Small intestine (tissue), 7 donors: ENCODE measurements at regions not wholly inside any gene's neighbourhood (a gene's known extent, or its start where the extent isn't known, plus 50 kb on each side); places are given as distances from the start of the nearest gene placed in this dataset.

Experiments used
- DNase-seq, 2 donors: peaks; one replicate each; pipeline versions ENCODE4 v3.0.0 to v3.0.0-alpha.2; 2013
- FAIRE-seq: peaks from 2 replicates; lab custom pipeline; 2012; peaks lifted over from hg19 to GRCh38; lab: Jason Lieb, UNC
- H3K27ac ChIP-seq, 3 donors: one replicate each; pipeline ENCODE4 v1.5.1; 2013; ENCODE audit warnings: low read length in 2 of 3, mild to moderate bottlenecking in 2 of 3, control low read depth in 1 of 3, inconsistent platforms in 1 of 3, low read depth in 1 of 3, moderate library complexity in 1 of 3
- H3K27me3 ChIP-seq, 3 donors: one replicate each; pipeline ENCODE4 v1.6.1; 2013; ENCODE audit warnings: low read length in 3 of 3, inconsistent platforms in 1 of 3; ENCODE audit not compliant: control insufficient read depth in 3 of 3, insufficient read depth in 3 of 3
- H3K36me3 ChIP-seq, 3 donors: one replicate each; pipeline ENCODE4 v1.6.1; 2013; ENCODE audit warnings: low read length in 3 of 3, inconsistent platforms in 1 of 3, low read depth in 1 of 3, mild to moderate bottlenecking in 1 of 3, moderate library complexity in 1 of 3; ENCODE audit not compliant: control insufficient read depth in 3 of 3, insufficient read depth in 2 of 3
- H3K4me1 ChIP-seq, 3 donors: one replicate each; pipeline ENCODE4 v1.6.1; 2013; ENCODE audit warnings: low read length in 2 of 3, inconsistent platforms in 1 of 3, low read depth in 1 of 3, mild to moderate bottlenecking in 1 of 3, moderate library complexity in 1 of 3; ENCODE audit not compliant: control insufficient read depth in 3 of 3, insufficient read depth in 2 of 3
- H3K4me3 ChIP-seq, 3 donors: one replicate each; pipeline ENCODE4 v1.5.1; 2013; ENCODE audit warnings: low read length in 3 of 3, control low read depth in 1 of 3, inconsistent platforms in 1 of 3, low read depth in 1 of 3, mild to moderate bottlenecking in 1 of 3, moderate library complexity in 1 of 3
- H3K9me3 ChIP-seq, 2 donors: one replicate each; pipeline ENCODE4 v1.6.1; 2013; ENCODE audit warnings: low read depth in 1 of 2, low read length in 1 of 2; ENCODE audit not compliant: control insufficient read depth in 2 of 2, insufficient read depth in 1 of 2
- WGBS, 3 donors: extraction: QIAGEN DNeasy Blood & Tissue Kit; methylation state at CpG; one replicate each; pipeline ENCODE4 v1.1.7; 2013; 5-methylcytosine and 5-hydroxymethylcytosine counted together
- donor health status: healthy with polysubstance abuse.
- donor health status: control.
- donor health status: control.
- donor health status: Bipolar disorder and iron deficiency.
- donor health status: healthy.

DNA sequence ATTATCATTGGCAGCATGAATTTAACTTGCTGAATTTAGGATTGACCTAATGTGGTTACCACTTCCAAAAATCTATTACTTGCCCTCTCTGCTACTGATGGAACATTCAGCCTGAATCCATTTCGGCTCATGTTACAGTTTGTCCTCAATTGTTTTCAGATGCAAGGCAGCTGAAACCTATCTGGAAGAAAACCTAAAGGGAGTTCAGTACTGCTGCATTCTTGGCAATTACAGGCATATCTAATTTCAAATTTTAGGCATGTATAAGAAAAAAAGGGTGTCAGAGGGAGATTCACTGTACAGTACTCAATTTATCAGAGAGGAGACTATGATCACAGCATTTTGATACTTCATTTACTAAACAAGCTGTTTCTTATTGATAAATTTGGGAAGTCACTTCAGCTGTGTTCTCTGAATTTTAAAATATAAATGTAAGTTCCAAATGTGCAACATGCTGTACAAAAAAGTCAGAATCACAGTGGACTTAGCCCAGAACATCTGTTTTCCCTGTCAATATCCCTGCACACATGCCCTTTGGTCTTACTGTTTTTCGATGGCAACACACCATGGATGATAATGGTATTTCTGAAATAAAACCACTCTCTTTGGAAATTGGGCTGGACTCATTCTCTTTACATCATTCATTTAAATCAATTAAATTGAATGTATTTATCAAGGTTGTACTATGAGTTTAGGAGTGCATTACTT is 651.6 kb upstream of the ADGRL4 start:
- H3K27me3 ChIP-seq, result no peaks in the 10 kb centered on the region
- H3K9me3 ChIP-seq, result no peaks in the 10 kb centered on the region
- FAIRE-seq (no peak), DNase-seq (no peak)
- H3K27ac ChIP-seq, result no peak overlapping the region
- no peaks in the 10 kb centered on the region for H3K36me3 ChIP-seq
- 39 to 52% (median 43%) methylated on average over 2 of the region's 2 CpGs for WGBS, 3 donors
- H3K4me3 ChIP-seq, result no peak overlapping the region
- no peaks in the 10 kb centered on the region for H3K4me1 ChIP-seq

DNA sequence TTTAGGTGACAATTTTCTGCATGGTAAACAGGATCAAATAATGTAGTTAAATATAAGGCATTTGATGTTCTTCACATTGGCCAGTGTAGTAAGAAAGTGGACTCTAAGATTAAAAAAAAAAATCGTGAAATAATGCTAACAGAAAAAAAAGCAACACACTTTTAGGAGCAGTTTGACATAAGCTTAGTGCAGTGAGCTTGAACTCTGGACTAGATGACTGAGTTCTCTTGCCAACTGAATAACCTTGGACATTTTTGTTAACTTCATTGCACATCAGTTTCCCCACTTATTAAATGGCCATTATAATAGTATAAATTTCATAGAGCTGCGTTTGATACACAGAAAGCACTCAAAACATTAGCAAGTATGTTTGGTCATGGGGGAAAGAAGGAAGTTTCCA is 649.3 kb upstream of the ADGRL4 start:
- DNase-seq, result no peak
- no peak for FAIRE-seq
- Histone ChIP-seq H3K4me3 (no peak overlapping the region), H3K36me3 (no peaks in the 10 kb centered on the region), H3K9me3 (no peaks in the 10 kb centered on the region), H3K27ac (no peak overlapping the region), H3K4me1 (no peaks in the 10 kb centered on the region), H3K27me3 (no peaks in the 10 kb centered on the region)
- 48 to 73% (median 56%) methylated on average over 2 of the region's 2 CpGs for WGBS, 3 donors

DNA sequence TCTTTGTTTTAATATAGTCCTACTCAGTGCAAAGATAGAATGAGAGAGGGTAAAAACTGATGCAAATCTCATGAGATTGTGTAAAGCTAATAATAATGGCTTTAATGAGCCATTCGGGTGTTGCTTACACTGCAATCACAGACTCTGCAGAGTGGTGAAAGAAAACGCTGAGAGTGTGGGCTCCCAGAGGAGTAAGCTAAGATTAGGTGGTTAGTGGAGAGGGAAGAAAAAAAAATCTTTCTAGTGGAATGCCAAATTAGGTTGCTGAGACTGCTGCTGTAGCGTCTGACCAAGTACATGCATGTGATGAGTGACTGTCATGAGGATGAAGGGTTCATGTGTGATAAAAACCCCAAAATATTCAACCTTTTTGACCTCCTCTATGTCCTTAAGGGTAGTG is 645.9 kb upstream of the ADGRL4 start:
- Histone ChIP-seq H3K4me1 (no peaks in the 10 kb centered on the region), H3K36me3 (no peaks in the 10 kb centered on the region), H3K9me3 (no peaks in the 10 kb centered on the region), H3K27ac (no peak overlapping the region), H3K4me3 (no peak overlapping the region), H3K27me3 (no peaks in the 10 kb centered on the region)
- DNase-seq (no peak), FAIRE-seq (no peak)
- 47 to 60% (median 51%) methylated on average over 3 of the region's 3 CpGs for WGBS, 3 donors

DNA sequence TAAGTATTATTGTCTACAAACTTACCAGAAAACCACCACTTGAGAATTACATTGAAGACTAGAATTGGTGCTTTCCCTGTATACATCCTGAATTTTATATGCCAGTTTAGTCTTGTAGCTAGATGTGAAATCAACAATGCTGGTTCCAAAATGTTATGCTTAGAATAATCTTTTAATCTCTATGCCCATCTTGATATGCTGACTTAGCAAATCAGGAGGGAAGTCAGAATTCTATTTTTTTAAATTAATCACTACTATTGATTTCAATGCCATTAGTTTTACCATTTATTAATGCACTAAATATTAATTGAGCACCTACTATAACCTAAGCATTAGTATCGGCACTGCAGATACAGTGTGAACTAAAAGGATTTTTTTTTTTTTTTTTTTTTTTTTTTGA is 641.6 kb upstream of the ADGRL4 start:
- Histone ChIP-seq H3K4me3 (no peak overlapping the region), H3K4me1 (no peaks in the 10 kb centered on the region), H3K27me3 (no peaks in the 10 kb centered on the region), H3K27ac (no peak overlapping the region), H3K9me3 (no peaks in the 10 kb centered on the region), H3K36me3 (no peaks in the 10 kb centered on the region)
- 88 to 93% (median 92%) methylated on average over 1 of the region's 1 CpG for WGBS, 3 donors
- DNase-seq (no peak), FAIRE-seq (no peak)

DNA sequence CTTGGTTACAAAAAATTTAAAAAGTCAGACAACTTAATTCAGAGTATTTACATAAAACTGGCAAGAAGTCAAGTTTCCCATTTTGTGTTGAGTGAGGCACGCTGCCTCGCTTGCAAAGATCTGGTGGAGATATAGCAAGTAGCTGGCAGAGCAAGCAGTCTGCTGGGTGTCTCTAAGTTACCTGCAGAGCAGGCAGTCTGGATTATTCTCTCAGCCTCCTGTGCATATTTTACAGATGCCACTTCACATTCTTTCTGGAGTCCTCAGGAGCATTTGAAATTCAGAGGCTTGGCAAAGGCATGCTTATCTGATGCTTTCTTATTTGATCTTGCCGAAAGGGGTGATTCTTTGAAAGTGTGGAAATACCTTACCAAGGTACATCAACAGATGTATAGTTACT is 640.4 kb upstream of the ADGRL4 start:
- no peaks in the 10 kb centered on the region for H3K27me3 ChIP-seq
- WGBS, 3 donors, result 56 to 65% (median 56%) methylated on average over 3 of the region's 3 CpGs
- DNase-seq (no peak), FAIRE-seq (no peak)
- no peak overlapping the region for H3K4me3 ChIP-seq
- no peaks in the 10 kb centered on the region for H3K36me3 ChIP-seq
- H3K9me3 ChIP-seq, result no peaks in the 10 kb centered on the region
- no peaks in the 10 kb centered on the region for H3K4me1 ChIP-seq
- no peak overlapping the region for H3K27ac ChIP-seq

DNA sequence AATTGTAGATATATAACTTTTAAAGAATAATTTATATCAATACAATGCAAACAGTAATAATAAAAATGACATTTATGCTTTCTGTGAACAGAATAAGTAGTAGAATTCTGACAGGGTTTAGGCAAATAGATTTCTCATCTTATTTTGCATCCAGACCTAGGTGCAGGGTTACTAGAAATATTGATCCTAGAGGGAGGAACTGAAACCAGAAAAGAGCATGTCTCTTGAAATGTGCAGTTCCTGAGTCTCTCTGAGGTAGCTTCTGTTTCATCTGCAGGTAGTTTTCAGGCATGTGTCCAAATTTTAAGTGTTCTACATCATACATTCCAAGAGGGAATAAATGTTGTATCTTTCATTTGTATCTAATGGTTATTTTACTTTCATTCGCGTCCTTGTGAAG is 631.9 kb upstream of the ADGRL4 start:
- Histone ChIP-seq H3K36me3 (no peaks in the 10 kb centered on the region), H3K27ac (no peak overlapping the region), H3K9me3 (no peaks in the 10 kb centered on the region), H3K4me3 (no peak overlapping the region), H3K4me1 (no peaks in the 10 kb centered on the region), H3K27me3 (no peaks in the 10 kb centered on the region)
- no peak for DNase-seq
- no peak for FAIRE-seq
- 79 to 92% (median 83%) methylated on average over 2 of the region's 2 CpGs for WGBS, 3 donors

DNA sequence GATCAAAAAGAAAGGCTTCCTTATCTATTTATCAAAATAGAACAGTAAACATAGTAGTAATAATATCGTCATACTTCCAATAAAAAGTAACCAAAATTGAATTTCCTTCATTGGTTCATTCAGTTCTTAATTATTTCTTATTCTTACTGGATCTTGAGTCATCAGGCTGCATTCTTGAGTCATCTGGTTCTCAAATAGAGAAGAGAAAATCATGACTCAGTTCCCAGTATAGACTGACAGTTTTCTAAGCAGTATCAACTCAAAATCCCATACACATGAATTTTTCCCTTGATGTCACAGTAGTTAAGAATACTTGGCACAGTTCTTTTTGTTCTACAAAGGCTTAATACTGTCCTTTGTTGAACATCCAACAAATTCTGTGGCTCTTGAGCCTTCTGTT is 626.9 kb upstream of the ADGRL4 start:
- Histone ChIP-seq H3K27me3 (no peaks in the 10 kb centered on the region), H3K4me1 (no peaks in the 10 kb centered on the region), H3K4me3 (no peak overlapping the region), H3K36me3 (no peaks in the 10 kb centered on the region), H3K9me3 (no peaks in the 10 kb centered on the region), H3K27ac (no peak overlapping the region)
- no peak for DNase-seq
- 62 to 87% (median 75%) methylated on average over 1 of the region's 1 CpG for WGBS, 3 donors
- no peak for FAIRE-seq

DNA sequence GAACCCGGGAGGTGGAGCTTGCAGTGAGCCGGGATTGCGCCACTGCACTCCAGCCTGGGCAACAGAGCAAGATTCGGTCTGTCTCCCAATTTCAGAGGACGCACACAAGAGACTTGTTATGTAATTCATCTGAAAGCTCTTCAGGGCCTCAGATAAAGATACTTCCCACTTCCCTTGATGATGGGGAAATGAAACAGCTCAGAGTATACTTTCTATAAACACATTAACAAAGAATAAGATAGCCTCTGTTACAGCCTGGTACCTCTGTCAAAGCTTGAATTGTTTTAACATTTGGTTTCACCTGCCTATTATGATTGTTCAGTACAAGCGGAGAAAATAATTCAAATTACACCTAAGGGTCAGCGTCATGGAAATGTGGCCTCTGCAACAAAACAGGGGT is 622.9 kb upstream of the ADGRL4 start:
- no peaks in the 10 kb centered on the region for H3K27me3 ChIP-seq
- H3K36me3 ChIP-seq, result no peaks in the 10 kb centered on the region
- no peaks in the 10 kb centered on the region for H3K9me3 ChIP-seq
- DNase-seq (no peak), FAIRE-seq (no peak)
- WGBS, 3 donors, result 94 to 95% (median 95%) methylated on average over 6 to 7 of the region's 7 CpGs
- no peak overlapping the region for H3K4me3 ChIP-seq
- H3K27ac ChIP-seq, result no peak overlapping the region
- H3K4me1 ChIP-seq, result no peaks in the 10 kb centered on the region

DNA sequence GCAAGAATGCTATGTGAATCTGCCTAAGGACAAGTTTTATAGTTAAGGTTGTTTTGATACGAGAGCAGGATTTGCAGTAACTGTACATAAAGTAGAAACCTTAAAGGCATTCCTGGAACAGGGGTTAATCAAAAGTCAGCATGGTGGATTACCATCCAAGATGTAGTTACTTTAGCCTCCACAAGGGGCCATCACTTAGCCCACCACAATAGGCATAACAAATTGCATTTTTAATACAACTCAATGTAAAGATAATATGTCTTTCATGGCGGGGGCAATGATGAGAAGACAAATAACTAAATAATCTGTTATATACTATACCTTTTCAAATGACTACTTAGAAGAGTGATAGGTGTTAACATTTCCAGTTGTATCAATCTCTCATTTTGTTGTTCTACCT is 611.2 kb upstream of the ADGRL4 start:
- Histone ChIP-seq H3K27ac (no peak overlapping the region), H3K4me1 (no peaks in the 10 kb centered on the region), H3K4me3 (no peak overlapping the region), H3K36me3 (no peaks in the 10 kb centered on the region), H3K27me3 (no peaks in the 10 kb centered on the region), H3K9me3 (peaks cover 0 to under 1% of the 10 kb centered on the region in 2 donors)
- FAIRE-seq (no peak), DNase-seq (no peak)
- 78 to 88% (median 86%) methylated on average over 2 of the region's 2 CpGs for WGBS, 3 donors
